ENCODE measurements at regions not wholly inside any gene's neighbourhood (a gene's known extent, or its start where the extent isn't known, plus 50 kb on each side); places are given as distances from the start of the nearest gene placed in this dataset.

DNA sequence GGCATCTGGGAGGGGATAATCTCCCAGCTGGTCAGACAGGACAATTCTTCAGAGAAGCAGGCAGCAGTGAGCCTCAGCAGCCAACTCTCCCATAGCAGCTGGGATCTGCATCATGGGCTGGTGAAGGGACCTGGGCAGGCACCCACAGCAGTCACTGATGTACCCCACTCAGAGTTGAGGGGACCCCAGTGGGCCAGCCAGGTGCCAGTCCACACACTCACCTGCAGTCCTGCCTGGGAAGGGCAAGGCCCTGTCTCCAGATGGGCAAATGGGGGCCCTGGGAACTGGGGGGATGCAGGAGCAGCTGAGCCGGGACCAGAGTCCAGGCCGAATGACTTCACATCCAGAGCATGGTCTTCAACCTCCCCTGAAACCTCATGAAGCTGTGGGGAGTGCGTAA lies 170.4 kb downstream of the ZFP36L2 start:
- no peak for DNase-seq (ENCODE audit: low read depth, low spot score)

DNA sequence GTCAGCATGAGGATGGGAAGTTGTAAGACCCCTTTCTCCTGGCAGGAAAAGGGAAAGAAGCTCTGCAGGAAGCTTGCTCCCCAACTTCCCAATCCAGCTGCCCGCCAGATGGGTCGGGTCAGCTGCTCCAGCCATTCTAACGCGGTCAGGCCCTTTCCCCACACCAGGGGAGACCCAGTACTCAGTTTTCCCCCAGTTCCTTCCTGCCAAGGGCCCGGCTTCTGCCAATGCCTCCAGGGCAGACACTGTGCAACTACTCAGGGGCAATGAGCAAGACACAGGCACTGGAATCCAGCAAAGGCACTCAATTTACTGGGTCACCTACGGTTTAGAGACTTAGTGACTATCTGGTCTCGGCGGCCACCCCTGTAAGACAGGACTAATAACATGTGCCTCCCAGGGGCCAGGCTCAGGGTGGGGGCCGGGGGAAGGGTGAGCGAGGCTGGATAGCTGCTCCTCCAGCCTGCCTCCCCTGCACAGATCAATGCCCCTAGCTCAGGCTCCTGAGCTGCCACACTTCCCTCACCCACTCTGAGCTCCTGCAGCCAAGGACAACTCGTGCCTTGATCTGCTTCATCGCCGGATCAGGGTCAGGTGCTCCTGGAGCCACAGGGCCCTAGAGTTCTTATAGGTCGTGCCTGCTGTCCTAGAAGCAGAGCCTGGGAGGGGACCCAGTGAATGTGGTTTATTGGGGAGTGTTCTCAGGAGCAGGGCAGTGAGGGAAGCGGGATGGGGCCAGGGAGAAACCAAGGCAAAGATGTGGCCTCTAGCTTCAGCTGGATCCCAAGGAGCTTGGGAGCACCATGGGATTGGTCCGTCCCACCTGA lies 171.1 kb downstream of the ZFP36L2 start:
- no peak for DNase-seq (ENCODE audit: low read depth, low spot score)

DNA sequence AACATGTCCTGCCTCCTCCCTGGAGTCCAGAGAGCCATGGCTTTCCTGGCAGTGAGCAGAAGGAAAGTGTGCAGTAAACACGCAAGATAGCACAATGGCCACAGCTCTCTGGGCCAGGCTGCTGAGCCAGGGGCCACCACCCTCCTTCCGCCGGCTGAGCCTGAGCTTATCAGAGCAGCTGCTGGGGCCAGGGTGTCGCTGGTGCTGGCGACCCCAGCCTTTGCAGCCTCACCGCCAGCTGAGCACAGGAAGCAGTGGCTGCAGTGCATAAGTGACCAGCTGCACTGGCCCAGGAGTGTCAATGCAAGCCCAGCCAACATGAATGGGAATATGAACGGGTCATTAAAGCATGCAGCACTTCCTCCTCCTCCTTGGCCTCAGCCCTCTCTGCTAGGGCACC lies 172.0 kb downstream of the ZFP36L2 start:
- DNase-seq (ENCODE audit: low read depth, low spot score), result no peak

DNA sequence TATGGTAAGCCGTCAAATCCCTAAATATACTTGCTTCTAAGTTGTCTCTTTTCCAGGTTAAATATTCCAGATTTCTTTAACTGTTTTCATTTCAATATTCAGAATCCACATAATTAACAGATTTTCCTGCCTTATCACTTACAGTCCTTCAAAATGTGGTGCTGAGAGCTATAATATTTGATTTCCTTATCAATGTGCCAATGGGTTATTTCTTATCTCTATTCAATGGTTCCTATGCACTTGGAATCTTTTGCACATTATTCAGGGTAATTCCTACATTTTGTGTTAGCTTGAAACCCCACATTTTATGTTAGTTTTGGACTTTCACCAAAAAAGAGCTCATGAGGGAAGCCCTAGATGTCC lies 173.5 kb downstream of the ZFP36L2 start:
- DNase-seq (ENCODE audit: low read depth, low spot score), result no peak

DNA sequence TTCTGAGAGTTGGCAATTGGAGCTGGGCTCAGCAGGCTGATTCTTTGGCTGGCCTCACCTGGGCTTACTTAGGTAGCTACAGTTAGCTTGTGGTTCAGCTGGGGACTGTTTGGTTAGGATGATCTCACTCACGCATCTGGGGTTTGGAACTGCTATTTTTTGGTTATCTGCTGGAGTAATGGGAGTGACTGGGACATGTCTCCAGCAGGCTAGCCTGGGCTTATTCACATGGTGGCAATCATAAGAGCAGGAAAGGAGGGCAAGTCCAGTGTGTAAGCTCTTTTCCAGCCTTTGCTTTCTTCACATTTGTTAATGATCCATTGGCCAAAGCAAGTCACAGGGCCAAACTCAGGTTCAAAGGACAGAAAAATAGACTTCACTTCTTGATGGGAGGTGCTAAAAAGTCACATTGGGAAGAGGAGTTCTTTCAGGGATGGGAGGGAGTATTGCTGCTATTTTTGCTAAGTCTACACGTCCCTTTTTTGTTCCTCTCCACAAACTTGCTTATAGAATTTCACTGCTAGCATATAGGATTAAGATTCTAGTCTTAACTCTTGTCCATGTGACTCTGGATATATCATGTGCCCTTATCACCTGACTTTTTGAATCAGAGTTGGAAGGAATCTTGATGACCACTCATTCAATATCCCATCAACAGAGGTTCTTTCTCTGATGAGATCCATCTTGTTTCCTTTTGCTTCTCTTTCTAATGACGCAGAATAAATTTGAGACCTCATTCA lies 174.0 kb downstream of the ZFP36L2 start:
- DNase-seq (ENCODE audit: low read depth, low spot score), result no peak

DNA sequence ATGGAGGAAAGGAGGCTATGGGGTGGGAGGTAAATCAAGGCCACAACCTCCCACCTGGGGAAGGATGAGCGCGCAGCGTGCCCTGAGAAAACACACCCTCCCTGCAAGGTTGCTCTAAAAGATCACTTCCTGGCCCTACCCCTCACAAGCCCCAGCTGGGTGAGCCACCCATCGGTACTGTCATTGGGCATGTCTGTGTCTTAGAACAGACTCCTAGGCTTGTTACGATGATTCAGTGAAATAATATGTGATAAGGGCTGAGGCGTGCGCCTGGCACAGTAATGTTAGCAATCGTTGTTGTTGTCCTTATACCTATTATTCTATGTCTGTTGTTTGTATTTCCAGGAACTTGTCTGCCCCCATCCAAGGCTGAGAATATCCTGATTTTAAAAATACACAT lies 175.1 kb downstream of the ZFP36L2 start:
- no peak for DNase-seq (ENCODE audit: low read depth, low spot score)

DNA sequence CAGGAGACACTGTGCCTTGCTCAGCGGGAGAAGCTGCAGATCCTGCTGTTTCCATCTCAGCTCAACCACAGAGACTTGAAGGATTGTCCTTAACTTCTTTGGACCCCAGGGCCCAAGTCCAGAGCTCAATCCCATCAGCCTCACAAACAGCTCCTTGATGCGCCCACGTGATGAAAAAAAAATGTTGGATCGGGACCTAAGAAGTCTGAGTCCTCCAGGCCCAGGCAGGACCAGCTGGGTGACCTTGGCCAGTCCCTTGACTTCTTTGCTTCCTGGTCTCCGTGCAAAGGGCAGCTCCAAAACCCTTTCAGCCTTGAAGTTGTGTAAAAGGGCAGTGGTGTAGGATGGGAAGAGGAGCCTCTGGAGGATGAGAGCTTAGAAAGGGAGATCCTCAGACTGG lies 175.5 kb downstream of the ZFP36L2 start:
- no peak for DNase-seq (ENCODE audit: low read depth, low spot score)

DNA sequence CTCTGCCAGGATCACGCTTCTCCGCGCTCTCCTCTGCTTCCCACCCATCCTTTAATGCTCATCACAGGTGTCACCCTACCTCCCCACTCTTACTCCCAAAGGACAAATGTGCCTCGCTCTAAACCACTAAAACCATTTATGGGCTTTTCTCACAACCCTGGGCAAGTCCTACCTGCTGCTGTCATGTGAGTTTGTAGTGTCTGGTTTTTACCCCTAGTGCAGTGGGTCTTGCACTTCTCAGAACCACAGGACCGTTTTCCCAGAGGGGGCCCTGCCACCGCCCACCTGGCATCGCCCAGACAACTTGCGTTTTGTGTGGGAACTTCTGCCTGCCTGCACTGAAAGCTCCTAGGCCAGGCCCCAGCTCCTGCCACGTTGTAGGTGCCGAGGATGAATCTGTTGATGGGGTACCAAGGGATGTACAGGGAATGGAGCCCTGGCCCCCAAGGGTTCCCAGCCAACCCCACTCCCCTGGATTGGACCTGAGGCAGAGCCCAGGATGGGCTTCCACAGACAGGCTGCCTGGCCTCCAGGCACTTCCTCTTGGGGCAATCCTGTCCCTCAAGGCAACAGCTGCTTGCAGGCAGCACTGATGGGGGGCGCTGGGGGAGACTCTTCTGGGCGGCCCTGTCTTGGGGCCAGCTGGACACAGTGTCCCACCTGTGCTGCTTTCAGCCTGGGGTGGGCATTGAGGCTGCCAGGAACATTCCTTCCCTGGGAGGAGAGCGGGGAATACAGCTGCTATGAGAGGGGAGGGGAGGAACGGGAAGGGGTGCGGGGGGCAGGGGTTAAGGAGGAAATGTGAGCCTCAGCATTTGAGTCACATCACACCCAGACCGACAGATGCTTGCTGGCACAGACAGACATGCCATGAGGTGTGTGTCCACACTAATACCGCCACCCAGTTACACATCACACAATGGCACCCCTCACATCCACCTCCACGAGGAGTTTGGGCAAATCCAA lies 176.3 kb downstream of the ZFP36L2 start:
- no peak for DNase-seq (ENCODE audit: low read depth, low spot score)

DNA sequence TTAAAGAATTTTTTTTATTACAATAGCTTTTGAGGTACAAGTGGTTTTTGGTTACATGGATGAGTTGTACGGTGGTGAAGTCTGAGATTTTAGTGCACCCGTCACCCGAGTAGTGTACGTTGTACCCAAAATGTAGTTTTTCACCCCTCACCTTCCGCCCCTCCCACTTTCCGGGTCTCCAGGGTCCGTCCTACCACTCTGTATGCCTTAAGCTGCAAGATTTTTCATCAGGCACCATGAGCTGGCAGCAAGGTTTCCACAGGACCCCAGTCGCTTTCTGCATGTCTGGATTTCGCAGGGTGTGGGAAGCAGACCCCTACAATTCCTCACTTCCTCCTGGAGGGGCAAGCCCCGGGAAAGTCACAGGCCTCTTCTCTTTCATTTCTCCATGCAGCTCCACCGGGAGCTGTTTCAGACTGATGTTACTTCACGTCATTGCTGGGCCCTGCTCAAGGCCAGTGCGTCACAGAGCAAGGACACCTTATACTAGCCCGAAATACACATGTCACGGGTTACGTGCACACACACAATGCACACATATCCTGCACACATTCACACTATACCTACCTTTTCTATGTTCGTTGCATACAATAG lies 179.1 kb downstream of the ZFP36L2 start:
- DNase-seq (ENCODE audit: low read depth, low spot score), result no peak

DNA sequence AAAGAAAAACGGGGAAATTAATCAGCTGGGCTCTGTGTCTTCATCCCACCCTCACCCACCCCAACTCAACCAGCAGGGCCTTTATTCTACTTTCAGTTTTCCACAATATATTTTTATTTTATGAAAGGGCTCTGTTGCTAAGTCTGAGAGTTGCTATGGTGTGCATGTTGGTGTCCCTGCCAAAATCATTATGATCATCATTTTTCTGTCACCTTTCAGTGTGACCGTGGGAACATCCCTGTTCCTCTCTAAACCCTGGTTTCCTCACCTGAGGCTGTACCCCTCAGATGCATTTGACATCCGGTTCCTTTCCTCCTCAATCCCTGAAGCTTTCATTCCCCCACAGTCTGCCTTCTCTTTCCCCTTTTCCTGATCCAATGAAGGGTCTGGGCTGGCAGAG lies 180.5 kb downstream of the ZFP36L2 start:
- no peak for DNase-seq (ENCODE audit: low read depth, low spot score)

DNA sequence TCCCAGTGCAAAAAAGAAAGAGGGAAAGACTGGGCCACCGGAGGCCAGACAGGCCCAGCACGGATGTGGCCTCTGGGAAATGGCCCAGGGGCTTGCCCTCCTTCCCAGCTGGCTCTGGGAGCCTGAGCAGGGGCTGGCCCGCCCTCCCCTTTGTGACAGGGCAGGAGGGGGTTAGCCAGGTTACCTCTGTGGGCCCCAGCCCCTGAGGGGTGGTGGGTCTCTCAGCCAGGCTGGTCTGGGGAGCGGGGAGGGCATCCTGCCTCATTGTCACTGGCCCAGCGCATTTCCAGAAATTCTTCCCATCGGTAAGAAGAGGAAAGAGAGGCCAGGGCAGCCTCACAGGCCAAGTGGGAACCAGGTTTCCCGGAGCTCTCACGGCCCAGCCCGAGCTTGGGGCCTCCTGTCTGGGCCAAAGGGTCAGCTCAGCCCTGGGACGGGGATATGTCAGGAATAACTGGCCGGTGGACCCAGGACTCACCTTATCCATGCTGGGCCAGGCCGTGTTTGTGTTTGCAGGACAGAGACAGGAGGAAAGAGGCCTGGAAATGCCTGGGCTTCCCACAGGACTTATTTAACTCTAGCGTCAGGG lies 182.2 kb downstream of the ZFP36L2 start:
- DNase-seq (ENCODE audit: low read depth, low spot score), result no peak

DNA sequence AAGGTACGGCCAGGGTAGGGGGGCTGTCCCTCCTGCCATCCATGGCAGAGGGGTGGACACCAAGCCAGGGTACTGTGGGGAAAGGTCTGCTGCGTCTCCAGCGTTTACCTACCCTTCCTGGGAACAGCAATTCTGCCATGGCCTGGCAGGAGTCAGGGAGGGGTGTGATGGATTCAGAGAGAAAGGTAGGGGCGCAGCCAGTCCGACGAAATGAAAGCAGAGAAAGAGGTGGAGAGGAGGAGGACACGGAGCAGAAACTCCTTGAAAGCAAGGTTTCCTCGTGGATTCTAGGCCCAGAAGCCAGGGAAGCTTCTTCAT lies 182.9 kb downstream of the ZFP36L2 start:
- no peak for DNase-seq (ENCODE audit: low read depth, low spot score)

DNA sequence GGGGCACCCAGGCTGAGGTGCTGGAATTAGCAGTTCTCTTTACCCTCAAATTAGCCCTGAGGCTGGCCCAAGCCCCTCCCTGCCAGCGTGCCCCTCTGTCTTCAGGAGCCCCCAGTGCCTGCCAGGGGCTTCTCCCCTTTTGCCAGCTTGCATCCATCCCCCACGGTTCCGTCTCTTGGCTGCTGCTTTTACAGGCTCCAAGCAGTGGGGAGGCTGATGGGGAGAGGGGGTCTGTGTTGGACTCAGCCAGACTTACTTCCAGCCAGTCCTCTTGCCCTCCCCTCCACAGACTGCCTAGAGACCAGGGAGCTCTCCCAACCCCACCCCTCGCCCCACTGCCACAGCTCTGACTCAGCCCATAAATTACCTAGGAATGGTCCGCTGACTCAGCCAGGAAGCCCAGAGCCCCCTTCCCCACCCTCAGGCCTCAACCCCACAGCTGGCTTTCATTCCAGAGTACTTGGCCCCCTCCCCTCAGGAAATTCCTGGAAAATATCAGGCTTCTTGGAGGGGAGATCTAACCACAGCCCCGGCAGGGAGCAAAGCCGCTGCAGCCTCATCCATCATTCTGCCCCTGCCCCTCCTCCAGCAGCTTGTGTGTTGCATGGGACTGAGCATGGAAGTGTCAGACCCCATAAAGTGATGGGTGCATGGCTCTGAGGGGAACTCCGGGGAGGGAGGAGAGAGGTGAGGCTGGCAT lies 184.6 kb downstream of the ZFP36L2 start:
- DNase-seq (ENCODE audit: low read depth, low spot score), result peak; percentile 70

DNA sequence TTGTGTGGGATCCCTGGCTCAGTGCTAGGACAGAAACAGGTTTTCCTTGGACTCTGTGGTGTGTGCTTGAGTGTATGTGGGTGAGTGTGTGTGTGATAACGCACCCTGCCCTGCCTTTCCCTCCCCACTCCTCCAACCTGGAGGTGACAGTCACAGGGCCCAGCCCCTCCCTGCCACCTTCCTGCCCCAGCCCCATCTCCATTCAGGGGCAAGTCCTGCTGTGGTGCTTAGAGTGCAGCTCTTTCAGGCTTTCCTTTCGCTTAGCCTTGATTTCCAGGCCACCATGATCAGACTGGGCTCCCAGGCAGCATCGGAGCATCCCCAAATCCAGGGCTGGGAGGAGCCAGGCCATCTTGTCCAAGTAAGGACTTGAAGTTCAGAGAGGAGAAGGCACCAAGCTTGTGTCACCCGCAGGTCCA lies 185.2 kb downstream of the ZFP36L2 start:
- DNase-seq (ENCODE audit: low read depth, low spot score), result no peak

DNA sequence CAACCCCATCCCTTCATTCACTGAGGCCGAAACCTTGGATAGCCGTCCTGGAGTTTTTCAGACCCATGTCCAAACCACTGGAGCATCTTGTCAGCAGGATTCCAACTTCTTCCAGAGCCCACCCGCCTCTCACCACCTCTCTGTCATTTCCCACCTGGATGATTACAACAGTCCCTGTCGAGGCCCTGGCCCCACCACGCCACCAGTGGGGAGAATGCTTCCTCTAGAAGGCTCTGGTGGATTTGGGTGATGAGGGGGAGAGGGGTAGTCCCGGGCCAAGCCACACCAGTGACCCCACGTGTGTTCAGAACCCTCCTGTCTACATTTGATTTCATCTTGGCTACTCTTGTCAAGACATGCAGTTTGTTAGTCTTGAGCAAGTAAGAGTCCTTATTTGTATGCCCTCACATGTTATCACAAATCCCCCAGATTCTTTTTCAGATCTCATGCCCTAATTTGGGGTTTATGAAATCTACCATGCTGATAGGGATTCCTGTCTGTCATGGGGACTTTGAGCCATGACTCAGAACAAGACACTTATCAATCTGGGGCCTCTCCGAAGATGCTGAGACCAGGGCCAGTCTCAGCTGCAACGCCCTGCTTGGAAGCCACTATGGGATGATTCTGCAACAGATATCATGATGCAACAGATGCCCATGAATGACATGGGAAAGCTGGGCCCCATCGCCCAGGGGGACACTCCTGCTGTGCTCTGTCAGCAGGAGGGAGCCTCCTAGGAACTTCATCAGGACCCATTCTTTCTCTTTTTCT lies 186.1 kb downstream of the ZFP36L2 start:
- no peak for DNase-seq (ENCODE audit: low read depth, low spot score)

DNA sequence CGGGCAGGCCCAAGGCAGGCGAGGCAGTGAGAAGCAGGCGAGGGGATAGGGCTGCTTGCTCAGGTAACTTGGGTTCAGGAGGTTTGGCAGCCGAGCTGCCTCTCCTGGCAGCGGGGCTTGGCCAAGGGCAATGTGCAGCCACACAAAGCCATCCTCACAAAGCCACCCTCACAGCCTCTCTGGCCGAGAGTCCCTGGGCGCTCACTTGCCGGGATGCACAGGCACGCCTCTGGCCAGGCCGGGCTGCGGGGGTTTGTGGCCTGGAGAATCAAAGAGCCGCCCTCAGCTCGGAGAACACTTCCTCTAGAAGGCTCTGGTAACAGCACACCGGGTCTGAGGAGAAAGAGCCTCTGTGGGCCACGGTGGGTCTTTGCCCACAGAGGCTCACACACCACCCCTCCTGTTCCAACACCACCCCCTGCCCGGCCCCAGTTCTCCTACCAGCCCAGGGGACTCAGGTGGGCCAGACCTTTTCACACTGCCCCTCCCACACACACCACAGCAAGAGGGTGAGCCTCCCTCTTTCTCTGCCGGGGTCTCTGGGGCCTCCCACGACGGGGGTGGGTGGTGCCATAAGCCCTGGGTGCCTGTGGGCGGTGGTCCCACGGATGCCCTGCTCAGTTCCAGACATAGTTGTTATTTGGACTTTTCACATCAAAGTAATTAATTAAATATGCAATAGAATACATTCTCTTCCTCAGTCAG lies 186.9 kb downstream of the ZFP36L2 start:
- DNase-seq (ENCODE audit: low read depth, low spot score), result no peak

DNA sequence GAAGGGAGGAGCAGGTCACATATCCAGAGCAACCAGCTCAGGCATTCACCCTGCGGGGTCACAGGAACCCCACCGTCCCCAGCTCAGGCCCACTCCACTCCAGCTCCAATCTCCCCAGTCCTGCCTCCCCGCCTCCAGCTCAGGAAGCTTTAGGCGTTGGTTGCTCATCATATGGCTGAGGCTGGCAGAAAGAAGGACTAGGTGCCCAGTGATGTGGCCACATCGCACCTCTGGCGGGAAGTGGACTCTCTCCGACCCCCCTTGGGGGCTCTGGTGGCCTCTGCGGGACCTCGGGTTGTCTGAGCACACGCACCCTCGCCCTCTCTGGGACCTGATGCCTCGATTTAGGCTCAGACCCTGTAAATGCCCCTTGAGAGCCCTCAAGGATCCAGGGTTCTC lies 187.7 kb downstream of the ZFP36L2 start:
- no peak for DNase-seq (ENCODE audit: low read depth, low spot score)

DNA sequence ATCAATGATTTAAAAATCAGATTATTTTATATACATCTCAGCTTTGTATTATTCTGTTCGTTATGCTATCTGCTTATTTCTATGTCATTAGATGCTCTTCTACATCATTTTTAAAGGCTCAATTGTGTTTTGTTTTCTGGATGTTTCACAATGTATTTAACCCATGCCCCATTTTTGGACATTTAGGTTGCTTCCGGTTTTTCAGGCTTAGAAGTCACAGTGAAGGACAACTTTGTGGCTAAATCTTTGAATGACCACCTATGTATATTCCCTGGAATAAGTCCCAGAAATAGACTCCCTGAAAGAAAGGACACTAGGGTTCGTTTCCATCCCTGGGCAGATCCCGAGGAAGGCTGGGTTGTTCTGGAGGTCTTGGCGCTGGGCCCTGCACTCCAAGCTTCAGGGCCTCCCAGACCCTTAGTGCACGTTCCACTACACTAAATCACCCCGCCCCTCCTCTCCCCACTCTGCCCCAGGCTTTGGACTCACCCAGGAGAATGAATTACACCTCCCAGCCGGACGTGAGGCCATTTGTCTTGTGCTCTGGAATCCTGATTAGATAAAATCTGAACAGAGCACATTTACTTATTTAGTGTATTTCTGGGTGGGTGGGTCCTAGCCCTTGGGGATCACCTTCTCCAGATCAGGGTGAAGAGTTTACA lies 188.2 kb downstream of the ZFP36L2 start:
- no peak for DNase-seq (ENCODE audit: low read depth, low spot score)

DNA sequence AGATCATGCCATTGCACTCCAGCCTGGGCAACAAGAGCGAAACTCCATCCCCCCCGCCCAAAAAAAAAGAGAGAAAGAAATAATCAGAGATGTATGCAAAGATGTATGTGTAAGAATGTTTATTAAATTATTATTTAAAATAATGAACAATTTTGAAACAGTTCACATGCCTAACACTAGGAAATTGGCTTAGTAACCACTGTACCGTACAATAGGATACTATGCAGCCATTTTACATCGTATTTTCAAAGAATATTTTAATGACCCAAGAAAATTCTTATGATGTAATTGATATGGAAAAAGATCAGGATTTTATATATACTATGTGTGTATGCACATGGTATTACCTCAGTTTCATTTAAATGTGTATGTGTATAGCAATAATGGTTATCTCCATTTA lies 190.5 kb downstream of the ZFP36L2 start:
- DNase-seq (ENCODE audit: low read depth, low spot score), result no peak
